HFFc6 (cell line): ENCODE measurements at regions not wholly inside any gene's neighbourhood (a gene's known extent, or its start where the extent isn't known, plus 50 kb on each side); places are given as distances from the start of the nearest gene placed in this dataset.

Source experiments
- DNase-seq: peaks from one replicate; pipeline ENCODE4 v3.0.0-alpha.2; 2018
- H3K27ac Mint-ChIP-seq: 2 replicates; pipeline ENCODE4 v1.8.0; 2020; ENCODE audit warnings: mild to moderate bottlenecking, mixed read lengths
- H3K27me3 Mint-ChIP-seq: 2 replicates; pipeline ENCODE4 v1.8.0; 2021; ENCODE audit warnings: mild to moderate bottlenecking, moderate library complexity, mixed read lengths; ENCODE audit not compliant: insufficient read depth
- H3K36me3 Mint-ChIP-seq: 2 replicates; pipeline ENCODE4 v1.8.0; 2021; ENCODE audit warnings: low read depth, mixed read lengths
- H3K4me1 Mint-ChIP-seq: 2 replicates; pipeline ENCODE4 v1.8.0; 2020; ENCODE audit warnings: low read depth, mixed read lengths
- H3K4me3 Mint-ChIP-seq: 2 replicates; pipeline ENCODE4 v1.8.0; 2020; ENCODE audit warnings: mild to moderate bottlenecking, moderate library complexity, mixed read lengths
- H3K9me3 Mint-ChIP-seq: 2 replicates; pipeline ENCODE4 v1.8.0; 2020; ENCODE audit warnings: mild to moderate bottlenecking, mixed read lengths
- CTCF ChIP-seq: fragments of 200-600 bp; sonication (generic); IDR thresholded peaks from 2 replicates; pipeline ENCODE4 v1.5.0; 2021; ENCODE audit warnings: antibody characterized with exemption, mild to moderate bottlenecking

- no peak for TF ChIP-seq CTCF
- no peaks in the 10 kb centered on the region for H3K4me1 Mint-ChIP-seq
- H3K36me3 Mint-ChIP-seq = no peaks in the 10 kb centered on the region
- H3K27me3 Mint-ChIP-seq = peaks cover 1% of the 10 kb centered on the region; the same call in 1 of the 2 replicates
- H3K9me3 Mint-ChIP-seq = peaks cover 26% of the 10 kb centered on the region
- no peak overlapping the region for H3K4me3 Mint-ChIP-seq
- H3K27ac Mint-ChIP-seq = no peak overlapping the region
- DNase-seq = no peak
Observed at GRCh38 chr15:31799319-31799714, 231.0 kb upstream of the CHRNA7 start.

DNA sequence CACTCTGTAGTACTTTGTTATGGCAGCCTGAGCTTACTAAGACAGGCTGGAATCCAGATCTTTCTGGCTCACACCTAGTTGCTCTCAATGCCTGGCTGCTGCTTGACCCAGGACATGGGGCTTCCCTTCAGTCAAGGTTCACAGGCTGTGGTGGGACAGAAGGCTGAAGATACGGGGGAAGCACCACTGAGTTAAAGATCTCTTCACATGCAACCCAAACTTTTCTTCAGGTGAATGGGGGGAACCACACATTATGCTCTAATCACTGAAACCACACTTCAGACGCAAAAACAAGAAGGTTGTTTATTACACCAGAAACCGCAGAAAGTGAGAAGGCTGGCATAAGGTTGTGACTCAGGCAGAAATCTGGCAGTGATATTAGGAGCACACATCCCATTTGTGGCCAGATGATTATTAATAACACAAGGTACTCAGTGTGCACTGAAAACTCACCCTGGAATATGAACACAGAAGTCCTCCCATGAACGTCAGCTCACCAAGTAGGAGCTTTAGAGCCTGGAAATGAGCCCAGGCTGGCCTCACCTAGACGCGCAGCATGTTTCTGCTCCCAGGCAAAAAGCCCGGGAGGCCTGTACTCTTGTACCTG lies 230.5 kb upstream of the CHRNA7 start:
- Mint-ChIP-seq H3K4me1 (no peaks in the 10 kb centered on the region), H3K9me3 (peaks cover 27% of the 10 kb centered on the region), H3K27ac (no peak overlapping the region), H3K36me3 (no peaks in the 10 kb centered on the region), H3K4me3 (no peak overlapping the region), H3K27me3 (peaks cover 1% of the 10 kb centered on the region; the same call in 1 of the 2 replicates)
- DNase-seq = no peak
- TF ChIP-seq CTCF = no peak

- no peak overlapping the region for H3K27ac Mint-ChIP-seq
- no peak for TF ChIP-seq CTCF
- no peaks in the 10 kb centered on the region for H3K36me3 Mint-ChIP-seq
- H3K27me3 Mint-ChIP-seq = peaks cover 1% of the 10 kb centered on the region; the same call in 1 of the 2 replicates
- no peak overlapping the region for H3K4me3 Mint-ChIP-seq
- H3K9me3 Mint-ChIP-seq = peaks cover 27% of the 10 kb centered on the region
- no peak for DNase-seq
- no peaks in the 10 kb centered on the region for H3K4me1 Mint-ChIP-seq
Observed at GRCh38 chr15:31801152-31801551, 229.2 kb upstream of the CHRNA7 start.

DNA sequence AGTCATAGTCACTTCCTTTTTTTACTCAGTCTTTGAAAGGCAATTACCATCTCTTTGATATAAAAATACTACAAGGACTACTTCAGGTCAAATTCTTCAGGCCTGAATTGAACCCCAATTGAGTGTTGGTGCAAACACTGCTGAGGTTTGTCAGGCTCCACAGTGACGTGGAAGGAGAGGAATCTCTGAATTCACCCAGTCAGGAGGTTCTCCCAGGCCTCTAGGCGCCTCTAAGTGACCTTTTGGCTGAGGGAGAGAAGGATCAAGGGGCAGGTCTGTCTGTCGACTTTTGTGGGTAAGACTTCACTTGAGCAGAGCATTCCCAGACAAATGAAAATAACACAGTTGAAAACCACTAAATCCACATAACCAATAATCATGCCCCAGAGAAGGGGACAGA lies 227.6 kb upstream of the CHRNA7 start:
- Mint-ChIP-seq H3K9me3 (peaks cover 25% of the 10 kb centered on the region), H3K27ac (no peak overlapping the region), H3K36me3 (no peaks in the 10 kb centered on the region), H3K4me1 (no peaks in the 10 kb centered on the region), H3K4me3 (no peak overlapping the region), H3K27me3 (peaks cover 1% of the 10 kb centered on the region; the same call in 1 of the 2 replicates)
- no peak for DNase-seq
- no peak for TF ChIP-seq CTCF

GRCh38 chr15:31803388-31803884 lies 226.9 kb upstream of the CHRNA7 start:
- DNase-seq = no peak
- Mint-ChIP-seq H3K27me3 (peaks cover 1% of the 10 kb centered on the region; the same call in 1 of the 2 replicates), H3K4me3 (no peak overlapping the region), H3K27ac (no peak overlapping the region), H3K9me3 (peaks cover 23% of the 10 kb centered on the region), H3K36me3 (no peaks in the 10 kb centered on the region), H3K4me1 (no peaks in the 10 kb centered on the region)
- TF ChIP-seq CTCF = no peak
